Neuronal stem cell (in vitro differentiated cells): ENCODE measurements at regions not wholly inside any gene's neighbourhood (a gene's known extent, or its start where the extent isn't known, plus 50 kb on each side); places are given as distances from the start of the nearest gene placed in this dataset.

ENCODE experiments used
- DNase-seq: peaks from one replicate; pipeline ENCODE4 v3.0.0-alpha.2; 2013; ENCODE audit warnings: low spot score
- H2AFZ ChIP-seq: one replicate; pipeline ENCODE4 v1.6.1; 2013; ENCODE audit warnings: mild to moderate bottlenecking, low read length, inconsistent platforms
- H2AK5ac ChIP-seq: 2 replicates; pipeline ENCODE4 v1.6.1; 2013; ENCODE audit warnings: low read depth, mild to moderate bottlenecking, inconsistent platforms, low read length, moderate library complexity, mixed read lengths
- H2BK120ac ChIP-seq: 2 replicates; pipeline ENCODE4 v1.6.1; 2013; ENCODE audit warnings: low read depth, mild to moderate bottlenecking, inconsistent platforms, low read length, moderate library complexity, mixed read lengths
- H2BK12ac ChIP-seq: one replicate; pipeline ENCODE4 v1.6.1; 2013; ENCODE audit warnings: low read length, inconsistent platforms
- H2BK15ac ChIP-seq: 2 replicates; pipeline ENCODE4 v1.6.1; 2013; ENCODE audit warnings: mild to moderate bottlenecking, low read length, inconsistent platforms, mixed read lengths
- H2BK5ac ChIP-seq: one replicate; pipeline ENCODE4 v1.6.1; 2013; ENCODE audit warnings: inconsistent platforms, mild to moderate bottlenecking, low read length, moderate library complexity
- H3K14ac ChIP-seq: one replicate; pipeline ENCODE4 v1.6.1; 2013; ENCODE audit warnings: low read length, inconsistent platforms
- H3K18ac ChIP-seq: 2 replicates; pipeline ENCODE4 v1.6.1; 2013; ENCODE audit warnings: low read length, inconsistent platforms
- H3K23ac ChIP-seq: 2 replicates; pipeline ENCODE4 v1.6.1; 2013; ENCODE audit warnings: low read depth, mild to moderate bottlenecking, mixed read lengths, low read length, inconsistent platforms; ENCODE audit not compliant: poor library complexity
- H3K27ac ChIP-seq: replicated peaks from 3 replicates; pipeline ENCODE4 v1.5.1; 2013; ENCODE audit warnings: low read length, inconsistent platforms
- H3K27me3 ChIP-seq, 3 experiments: 2 replicates each; pipeline ENCODE4 v1.6.1; 2013; ENCODE audit warnings: low read length in 3 of 3, mild to moderate bottlenecking in 2 of 3, inconsistent platforms in 1 of 3, low read depth in 1 of 3, mixed read lengths in 1 of 3, moderate library complexity in 1 of 3; ENCODE audit not compliant: control insufficient read depth in 3 of 3, insufficient read depth in 3 of 3
- H3K36me3 ChIP-seq, 2 donors: replicated peaks in 1 of 2; 2 replicates each; pipeline ENCODE4 v1.6.1; 2013; ENCODE audit warnings: low read length in 2 of 2; ENCODE audit not compliant: control insufficient read depth in 2 of 2, insufficient read depth in 2 of 2
- H3K4ac ChIP-seq: 2 replicates; pipeline ENCODE4 v1.6.1; 2013; ENCODE audit warnings: inconsistent platforms, mild to moderate bottlenecking, low read length, moderate library complexity
- H3K4me1 ChIP-seq, 2 donors: 1 replicate in 1 of 2; 2 replicates in 1 of 2; pipeline ENCODE4 v1.6.1; 2013; ENCODE audit warnings: low read length in 2 of 2, low read depth in 1 of 2; ENCODE audit not compliant: control insufficient read depth in 2 of 2, insufficient read depth in 1 of 2
- H3K4me2 ChIP-seq: one replicate; pipeline ENCODE4 v1.6.1; 2013; ENCODE audit warnings: mild to moderate bottlenecking, low read length, inconsistent platforms; ENCODE audit not compliant: insufficient read depth, poor library complexity, severe bottlenecking
- H3K4me3 ChIP-seq, 2 donors: 2 replicates each; pipeline ENCODE4 v1.5.1; 2013; ENCODE audit warnings: low read length in 2 of 2, mild to moderate bottlenecking in 2 of 2, inconsistent platforms in 1 of 2, moderate library complexity in 1 of 2
- H3K79me1 ChIP-seq: one replicate; pipeline ENCODE4 v1.6.1; 2013; ENCODE audit warnings: low read depth, mild to moderate bottlenecking, inconsistent platforms, low read length, moderate library complexity
- H3K9ac ChIP-seq: one replicate; pipeline ENCODE4 v1.6.1; 2013; ENCODE audit warnings: mild to moderate bottlenecking, low read depth, low read length, inconsistent platforms; ENCODE audit not compliant: poor library complexity
- H3K9me3 ChIP-seq, 2 donors: replicated peaks in 1 of 2; 2 replicates each; pipeline versions ENCODE3 to v1.6.1; 2013; ENCODE audit warnings: low read length in 2 of 2, mild to moderate bottlenecking in 2 of 2, inconsistent platforms in 1 of 2, low read depth in 1 of 2, mixed read lengths in 1 of 2, moderate library complexity in 1 of 2; ENCODE audit not compliant: control insufficient read depth in 2 of 2, insufficient read depth in 1 of 2
- H4K8ac ChIP-seq: one replicate; pipeline ENCODE4 v1.6.1; 2013; ENCODE audit warnings: low read depth, mild to moderate bottlenecking, inconsistent platforms, low read length, moderate library complexity
- H4K91ac ChIP-seq: one replicate; pipeline ENCODE4 v1.6.1; 2013; ENCODE audit warnings: low read length, low read depth, mild to moderate bottlenecking, inconsistent platforms; ENCODE audit not compliant: poor library complexity
- WGBS, 2 donors: extraction: QIAGEN DNeasy Blood & Tissue Kit; methylation state at CpG; one replicate each; pipeline ENCODE4 v1.1.7; 2013; ENCODE audit warnings: missing lambda C conversion rate in 2 of 2, mixed read lengths in 1 of 2; ENCODE audit not compliant: insufficient read length in 2 of 2, insufficient replicate concordance in 1 of 2; ENCODE audit errors: extremely low coverage in 2 of 2; 5-methylcytosine and 5-hydroxymethylcytosine counted together

- Histone ChIP-seq H3K79me1 (no peaks in the 10 kb centered on the region), H3K4me3 (no peak overlapping the region), H3K4me2 (no peak overlapping the region), H3K14ac (no peak overlapping the region), H3K9me3 (no peaks in the 10 kb centered on the region), H3K27me3 (no peaks in the 10 kb centered on the region), H4K8ac (no peak overlapping the region), H3K18ac (no peak overlapping the region), H4K91ac (no peak overlapping the region), H3K9ac (no peak overlapping the region), H2BK15ac (no peak overlapping the region), H3K23ac (no peak overlapping the region), H3K27ac (no peak overlapping the region), H2AFZ (no peak overlapping the region), H3K4me1 (no peaks in the 10 kb centered on the region), H3K4ac (no peak overlapping the region), H2BK120ac (no peak overlapping the region), H3K36me3 (no peaks in the 10 kb centered on the region), H2BK5ac (no peak overlapping the region), H2BK12ac (no peak overlapping the region), H2AK5ac (no peak overlapping the region)
- no CpG with 5 or more reads among the region's 2 CpGs for WGBS, 2 donors
- no peak for DNase-seq
These were observed 560.6 kb downstream of the PDCD6IP start for GRCh38 chr3:34359064-34359463.

- no peak overlapping the region for H3K23ac ChIP-seq
- H3K4me3 ChIP-seq, result no peak overlapping the region
- H3K4me2 ChIP-seq, result no peak overlapping the region
- no peak overlapping the region for H3K4ac ChIP-seq
- H3K36me3 ChIP-seq, result no peaks in the 10 kb centered on the region
- H2BK12ac ChIP-seq, result no peak overlapping the region
- H2AK5ac ChIP-seq, result no peak overlapping the region
- H2BK5ac ChIP-seq, result no peak overlapping the region
- H3K27ac ChIP-seq, result no peak overlapping the region
- WGBS, 2 donors, result no CpG with 5 or more reads among the region's 5 CpGs
- H2BK15ac ChIP-seq, result no peak overlapping the region
- DNase-seq, result no peak
- no peak overlapping the region for H3K14ac ChIP-seq
- no peak overlapping the region for H4K8ac ChIP-seq
- no peak overlapping the region for H2BK120ac ChIP-seq
- H3K79me1 ChIP-seq, result no peaks in the 10 kb centered on the region
- H3K9ac ChIP-seq, result no peak overlapping the region
- no peaks in the 10 kb centered on the region for H3K27me3 ChIP-seq
- H4K91ac ChIP-seq, result no peak overlapping the region
- H2AFZ ChIP-seq, result no peak overlapping the region
- no peaks in the 10 kb centered on the region for H3K4me1 ChIP-seq
- H3K18ac ChIP-seq, result no peak overlapping the region
- no peaks in the 10 kb centered on the region for H3K9me3 ChIP-seq
These were observed 562.3 kb downstream of the PDCD6IP start for GRCh38 chr3:34360713-34361112.

GRCh38 chr3:34361921-34362320 is 563.5 kb downstream of the PDCD6IP start:
- Histone ChIP-seq H3K4ac (no peak overlapping the region), H3K27ac (no peak overlapping the region), H3K4me2 (no peak overlapping the region), H2BK120ac (no peak overlapping the region), H3K4me1 (no peaks in the 10 kb centered on the region), H2BK12ac (no peak overlapping the region), H3K9me3 (no peaks in the 10 kb centered on the region), H3K14ac (no peak overlapping the region), H3K36me3 (no peaks in the 10 kb centered on the region), H3K4me3 (peak overlapping the region in 1 of 2 donors; percentile 8), H2BK5ac (no peak overlapping the region), H3K79me1 (no peaks in the 10 kb centered on the region), H2BK15ac (no peak overlapping the region), H4K91ac (no peak overlapping the region), H3K9ac (no peak overlapping the region), H3K27me3 (no peaks in the 10 kb centered on the region), H2AFZ (no peak overlapping the region), H4K8ac (no peak overlapping the region), H3K18ac (no peak overlapping the region), H3K23ac (no peak overlapping the region), H2AK5ac (no peak overlapping the region)
- no peak for DNase-seq
- WGBS, 2 donors, result no CpG with 5 or more reads among the region's 5 CpGs

DNA sequence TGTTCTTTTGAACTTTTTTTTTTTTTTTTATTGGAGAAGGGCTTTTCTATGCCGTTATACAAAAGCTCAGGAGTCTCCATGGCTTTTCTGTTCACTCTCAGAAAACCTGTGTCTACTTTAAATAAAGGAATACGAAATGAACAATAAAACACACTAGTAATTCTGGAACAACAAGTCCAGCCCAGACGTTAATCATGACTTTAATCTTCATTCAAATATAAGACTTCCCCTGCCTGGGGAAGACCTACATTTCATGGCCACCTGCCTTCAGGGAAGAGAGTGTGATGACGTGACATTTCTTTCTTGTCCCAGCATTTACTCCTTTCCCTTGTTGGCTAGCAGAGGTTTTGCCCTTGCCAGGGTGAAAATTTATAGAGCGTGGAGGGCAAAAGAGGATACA is 564.5 kb downstream of the PDCD6IP start:
- H2BK12ac ChIP-seq, result no peak overlapping the region
- H3K9me3 ChIP-seq, result no peaks in the 10 kb centered on the region
- no peaks in the 10 kb centered on the region for H3K36me3 ChIP-seq
- no peak for DNase-seq
- H3K4me1 ChIP-seq, result no peaks in the 10 kb centered on the region
- H4K91ac ChIP-seq, result no peak overlapping the region
- no peak overlapping the region for H2BK120ac ChIP-seq
- no peak overlapping the region for H3K14ac ChIP-seq
- H3K4ac ChIP-seq, result no peak overlapping the region
- H4K8ac ChIP-seq, result no peak overlapping the region
- H3K9ac ChIP-seq, result no peak overlapping the region
- H2BK15ac ChIP-seq, result no peak overlapping the region
- H3K27me3 ChIP-seq, result no peaks in the 10 kb centered on the region
- no peak overlapping the region for H2AK5ac ChIP-seq
- H3K23ac ChIP-seq, result no peak overlapping the region
- no peak overlapping the region for H2AFZ ChIP-seq
- H3K4me2 ChIP-seq, result no peak overlapping the region
- H3K79me1 ChIP-seq, result no peaks in the 10 kb centered on the region
- no peak overlapping the region for H3K27ac ChIP-seq
- no CpG with 5 or more reads among the region's 5 CpGs for WGBS, 2 donors
- H3K4me3 ChIP-seq, result no peak overlapping the region
- no peak overlapping the region for H3K18ac ChIP-seq
- no peak overlapping the region for H2BK5ac ChIP-seq
